Loucy (cell line): ENCODE measurements at regions not wholly inside any gene's neighbourhood (a gene's known extent, or its start where the extent isn't known, plus 50 kb on each side); places are given as distances from the start of the nearest gene placed in this dataset.

ENCODE experiments used
- EZH2phosphoT487 ChIP-seq: fragments of 200-600 bp; IDR thresholded peaks from 2 replicates; pipeline ENCODE4 v1.6.1; 2018; ENCODE audit warnings: antibody characterized with exemption, mild to moderate bottlenecking, moderate library complexity, borderline replicate concordance
- TF ChIP-seq, protein P1 (sequence below): fragments of 200-600 bp; sonication (generic); conservative IDR thresholded peaks from 2 replicates; pipeline ENCODE4 v1.5.1; 2014; ENCODE audit warnings: mild to moderate bottlenecking, antibody characterized with exemption, low read length

DNA sequence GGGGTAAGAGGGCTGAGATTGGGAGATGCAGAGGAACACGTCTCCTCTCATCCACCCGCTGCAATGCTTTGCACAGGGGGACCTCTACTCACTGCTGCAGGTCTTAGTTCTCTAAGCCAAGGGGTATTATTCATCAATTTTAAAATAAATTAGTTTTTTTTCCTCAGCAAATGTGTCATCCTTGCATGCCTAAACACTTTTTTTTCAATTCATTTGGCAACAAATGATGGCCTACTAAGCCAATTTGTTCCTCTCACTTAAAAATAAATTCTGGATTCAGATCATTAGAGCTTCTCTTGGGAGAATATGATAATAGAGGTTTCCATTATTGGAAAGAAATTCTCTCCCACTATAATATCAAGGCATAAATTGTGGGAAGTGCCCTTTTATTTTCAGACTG is 338.3 kb downstream of the IRX1 start:
- TF ChIP-seq, protein P1, sequence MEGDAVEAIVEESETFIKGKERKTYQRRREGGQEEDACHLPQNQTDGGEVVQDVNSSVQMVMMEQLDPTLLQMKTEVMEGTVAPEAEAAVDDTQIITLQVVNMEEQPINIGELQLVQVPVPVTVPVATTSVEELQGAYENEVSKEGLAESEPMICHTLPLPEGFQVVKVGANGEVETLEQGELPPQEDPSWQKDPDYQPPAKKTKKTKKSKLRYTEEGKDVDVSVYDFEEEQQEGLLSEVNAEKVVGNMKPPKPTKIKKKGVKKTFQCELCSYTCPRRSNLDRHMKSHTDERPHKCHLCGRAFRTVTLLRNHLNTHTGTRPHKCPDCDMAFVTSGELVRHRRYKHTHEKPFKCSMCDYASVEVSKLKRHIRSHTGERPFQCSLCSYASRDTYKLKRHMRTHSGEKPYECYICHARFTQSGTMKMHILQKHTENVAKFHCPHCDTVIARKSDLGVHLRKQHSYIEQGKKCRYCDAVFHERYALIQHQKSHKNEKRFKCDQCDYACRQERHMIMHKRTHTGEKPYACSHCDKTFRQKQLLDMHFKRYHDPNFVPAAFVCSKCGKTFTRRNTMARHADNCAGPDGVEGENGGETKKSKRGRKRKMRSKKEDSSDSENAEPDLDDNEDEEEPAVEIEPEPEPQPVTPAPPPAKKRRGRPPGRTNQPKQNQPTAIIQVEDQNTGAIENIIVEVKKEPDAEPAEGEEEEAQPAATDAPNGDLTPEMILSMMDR: no peak
- no peak for TF ChIP-seq EZH2phosphoT487
